Stimulated activated CD8-positive, alpha-beta memory T cell treated with anti-CD3 and anti-CD28 coated beads, Interleukin-15, amount 100 ng/mL, for 24 hours (primary cell): ENCODE measurements at regions not wholly inside any gene's neighbourhood (a gene's known extent, or its start where the extent isn't known, plus 50 kb on each side); places are given as distances from the start of the nearest gene placed in this dataset.

ENCODE experiments used
- DNase-seq: peaks from one replicate; pipeline ENCODE4 v3.0.0-alpha.2; 2020; ENCODE audit warnings: low read depth

- no peak for DNase-seq
Measured at GRCh38 chr7:25952261-25953057, 199.5 kb upstream of the NFE2L3 start.

DNA sequence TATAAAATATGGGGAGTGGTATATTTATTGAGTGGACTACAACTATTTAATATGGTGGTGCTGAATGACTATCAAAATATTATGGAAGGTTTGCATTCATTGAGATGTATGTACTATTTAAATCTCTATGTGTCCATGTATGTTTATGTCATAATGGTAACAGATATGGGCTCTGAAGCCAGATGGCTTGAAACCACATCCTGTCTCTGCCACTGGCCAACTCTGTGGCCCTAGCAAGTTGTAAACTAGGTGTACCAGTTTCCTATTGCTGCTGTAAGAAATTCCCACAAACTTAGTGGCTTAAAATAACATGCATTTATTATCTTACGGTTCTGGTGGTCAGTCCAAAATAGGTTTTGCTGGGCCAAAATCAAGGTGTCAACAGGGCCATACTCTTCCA, 198.1 kb upstream of the NFE2L3 start:
- DNase-seq = no peak

- DNase-seq = no peak
Measured at GRCh38 chr7:25954395-25954794, 197.6 kb upstream of the NFE2L3 start.

DNA sequence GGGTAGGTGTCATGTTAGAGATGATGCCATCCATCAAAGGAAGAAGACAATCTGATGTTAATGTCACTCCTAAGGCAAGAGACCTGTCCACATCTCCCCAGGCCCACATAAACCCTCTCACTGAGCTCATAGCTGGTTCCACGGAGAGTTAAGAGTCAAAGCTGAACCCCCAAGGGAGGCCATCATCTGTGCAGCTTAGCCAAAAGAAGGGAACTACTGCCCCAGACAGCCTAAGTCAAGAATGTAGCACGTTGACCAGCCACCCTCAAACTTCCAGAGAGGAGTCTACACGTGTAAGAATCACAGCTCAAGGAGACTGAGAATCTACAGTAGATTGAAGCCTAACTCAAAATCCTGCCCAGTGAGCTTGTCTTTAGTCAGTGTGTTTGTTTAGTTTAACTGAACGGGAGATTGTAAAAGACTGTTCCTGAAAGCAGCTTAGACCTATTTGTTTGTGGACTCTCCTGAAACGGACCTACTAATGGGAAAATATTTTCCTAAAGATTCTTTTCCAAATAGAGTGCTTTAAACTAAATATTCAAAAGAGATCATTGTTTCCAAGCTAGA, 192.7 kb upstream of the NFE2L3 start:
- DNase-seq = no peak

- no peak for DNase-seq
Measured at GRCh38 chr7:25963733-25964132, 188.3 kb upstream of the NFE2L3 start.

- no peak for DNase-seq
Measured at GRCh38 chr7:25964483-25964991, 187.5 kb upstream of the NFE2L3 start.

- DNase-seq = no peak
Measured at GRCh38 chr7:25965405-25966123, 186.4 kb upstream of the NFE2L3 start.

DNA sequence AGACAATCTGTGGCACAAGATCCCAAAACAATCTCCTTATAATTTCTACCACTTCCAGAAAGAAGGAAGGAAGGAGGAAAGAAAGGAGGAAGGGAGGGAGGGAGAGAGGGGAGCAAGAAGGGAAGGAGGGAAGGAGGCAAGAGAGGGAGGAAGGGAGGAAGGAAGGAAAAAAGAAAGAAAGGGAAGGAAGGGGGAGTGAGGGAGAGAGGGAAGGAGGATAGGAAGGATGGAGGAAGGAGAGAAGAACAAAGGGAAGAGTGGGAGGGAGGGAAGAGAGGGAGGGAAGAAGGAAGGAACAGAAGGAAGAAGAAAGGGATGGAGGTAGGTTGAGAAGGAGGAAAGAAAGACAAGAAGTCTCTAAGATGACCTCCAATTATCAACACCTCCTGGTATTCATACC, 185.5 kb upstream of the NFE2L3 start:
- DNase-seq = no peak

GRCh38 chr7:25967278-25968204, 184.5 kb upstream of the NFE2L3 start:
- no peak for DNase-seq

- DNase-seq = no peak
Measured at GRCh38 chr7:25968205-25968993, 183.6 kb upstream of the NFE2L3 start.

- no peak for DNase-seq
Measured at GRCh38 chr7:25970356-25970755, 181.6 kb upstream of the NFE2L3 start.

DNA sequence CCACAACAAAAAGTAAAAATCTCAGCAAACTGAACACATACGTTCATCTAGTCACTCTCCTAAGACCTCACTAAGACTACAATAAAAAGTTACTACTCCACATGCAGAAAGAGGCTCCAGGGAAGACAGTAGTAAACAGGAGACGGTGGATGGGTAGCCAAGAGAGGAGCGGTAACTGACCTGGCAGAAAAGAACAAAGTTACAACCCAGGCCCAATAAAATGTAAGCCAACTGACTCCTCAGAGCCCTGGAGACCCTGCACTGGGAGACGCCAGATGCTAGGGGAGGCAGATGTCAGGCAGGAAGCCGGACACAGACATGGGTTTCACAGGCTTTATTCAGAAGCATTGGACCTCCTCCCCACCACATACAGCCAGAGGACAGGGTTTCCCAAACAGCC, 181.1 kb upstream of the NFE2L3 start:
- no peak for DNase-seq

- DNase-seq = no peak
Measured at GRCh38 chr7:25976630-25977029, 175.4 kb upstream of the NFE2L3 start.

- DNase-seq = no peak
Measured at GRCh38 chr7:25978466-25978865, 173.5 kb upstream of the NFE2L3 start.

- DNase-seq = no peak
Measured at GRCh38 chr7:25979605-25980004, 172.4 kb upstream of the NFE2L3 start.

GRCh38 chr7:25982684-25983083, 169.3 kb upstream of the NFE2L3 start:
- DNase-seq = no peak

GRCh38 chr7:25985196-25985595, 166.8 kb upstream of the NFE2L3 start:
- no peak for DNase-seq

DNA sequence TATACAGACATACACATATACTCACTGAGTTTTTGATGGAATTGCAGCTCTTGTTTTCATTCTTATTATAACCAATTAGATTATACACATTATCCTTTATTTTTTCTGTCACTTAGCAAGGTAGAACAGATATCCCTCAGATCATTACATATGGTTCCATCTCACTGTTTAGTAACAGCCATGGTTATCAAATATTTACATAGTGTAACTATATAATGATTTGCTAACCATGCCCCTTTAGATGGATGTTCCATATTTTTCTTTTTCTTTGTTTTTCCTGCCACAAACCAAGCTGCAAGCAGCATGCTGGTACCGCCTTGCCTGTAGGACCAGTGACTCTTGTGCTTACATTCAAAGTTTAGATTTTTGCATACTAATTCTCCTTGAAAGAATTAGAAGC, 163.4 kb upstream of the NFE2L3 start:
- no peak for DNase-seq

GRCh38 chr7:25989140-25989705, 162.8 kb upstream of the NFE2L3 start:
- DNase-seq = no peak

GRCh38 chr7:25994433-25994994, 157.5 kb upstream of the NFE2L3 start:
- DNase-seq = no peak
